ENCODE measurements at regions not wholly inside any gene's neighbourhood (a gene's known extent, or its start where the extent isn't known, plus 50 kb on each side); places are given as distances from the start of the nearest gene placed in this dataset.
"Not testable (repeated sequence)": the region's sequence is repeated elsewhere in the genome, so short reads cannot be mapped to it uniquely, and the experiment has no call there.

GRCh38 chr15:35252351-35252865, 167.3 kb upstream of the NANOGP8 start:
- H3K27ac ChIP-seq (ENCODE audit: low read length), result no peak overlapping the region
- no peaks in the 10 kb centered on the region for H3K36me3 ChIP-seq (ENCODE audit: control insufficient read depth in 2 of 2, insufficient read depth in 2 of 2, low read length in 2 of 2)
- no peak overlapping the region for H3K4me3 ChIP-seq (ENCODE audit: low read length in 2 of 2)
- H3K9me3 ChIP-seq (ENCODE audit: control insufficient read depth in 2 of 2, low read length in 2 of 2), result no peaks in the 10 kb centered on the region
- no peaks in the 10 kb centered on the region for H3K4me1 ChIP-seq (ENCODE audit: control insufficient read depth, insufficient read depth, low read length)
- H3K9ac ChIP-seq (ENCODE audit: low read length in 2 of 2), result no peak overlapping the region
- H3K27me3 ChIP-seq (ENCODE audit: control insufficient read depth in 1 of 2, insufficient read depth in 2 of 2, low read length in 2 of 2), result no peaks in the 10 kb centered on the region

GRCh38 chr15:35247150-35247549, 162.1 kb upstream of the NANOGP8 start:
- no peak overlapping the region for H3K4me3 ChIP-seq (ENCODE audit: low read length in 2 of 2)
- H3K36me3 ChIP-seq (ENCODE audit: control insufficient read depth in 2 of 2, insufficient read depth in 2 of 2, low read length in 2 of 2), result no peaks in the 10 kb centered on the region
- no peaks in the 10 kb centered on the region for H3K27me3 ChIP-seq (ENCODE audit: control insufficient read depth in 1 of 2, insufficient read depth in 2 of 2, low read length in 2 of 2)
- no peak overlapping the region for H3K9ac ChIP-seq (ENCODE audit: low read length in 2 of 2)
- H3K9me3 ChIP-seq (ENCODE audit: control insufficient read depth in 2 of 2, low read length in 2 of 2), result no peaks in the 10 kb centered on the region
- no peaks in the 10 kb centered on the region for H3K4me1 ChIP-seq (ENCODE audit: control insufficient read depth, insufficient read depth, low read length)
- no peak overlapping the region for H3K27ac ChIP-seq (ENCODE audit: low read length)

- H3K27ac ChIP-seq (ENCODE audit: low read length), result no peak overlapping the region
- no peak overlapping the region for H3K4me3 ChIP-seq (ENCODE audit: low read length in 2 of 2)
- H3K36me3 ChIP-seq (ENCODE audit: control insufficient read depth in 2 of 2, insufficient read depth in 2 of 2, low read length in 2 of 2), result no peaks in the 10 kb centered on the region
- no peak overlapping the region for H3K9ac ChIP-seq (ENCODE audit: low read length in 2 of 2)
- no peaks in the 10 kb centered on the region for H3K4me1 ChIP-seq (ENCODE audit: control insufficient read depth, insufficient read depth, low read length)
- H3K27me3 ChIP-seq (ENCODE audit: control insufficient read depth in 1 of 2, insufficient read depth in 2 of 2, low read length in 2 of 2), result no peaks in the 10 kb centered on the region
- no peaks in the 10 kb centered on the region for H3K9me3 ChIP-seq (ENCODE audit: control insufficient read depth in 2 of 2, low read length in 2 of 2)
These were observed 161.4 kb upstream of the NANOGP8 start for GRCh38 chr15:35246451-35246850.

- not testable (repeated sequence) for H3K4me1 ChIP-seq (ENCODE audit: control insufficient read depth, insufficient read depth, low read length); H3K27me3 ChIP-seq (ENCODE audit: control insufficient read depth in 1 of 2, insufficient read depth in 2 of 2, low read length in 2 of 2); H3K36me3 ChIP-seq (ENCODE audit: control insufficient read depth in 2 of 2, insufficient read depth in 2 of 2, low read length in 2 of 2); H3K9me3 ChIP-seq (ENCODE audit: control insufficient read depth in 2 of 2, low read length in 2 of 2); H3K27ac ChIP-seq (ENCODE audit: low read length); H3K4me3 ChIP-seq (ENCODE audit: low read length in 2 of 2); H3K9ac ChIP-seq (ENCODE audit: low read length in 2 of 2)
These were observed 160.6 kb upstream of the NANOGP8 start for GRCh38 chr15:35245681-35246080.

GRCh38 chr15:35244227-35244626, 159.1 kb upstream of the NANOGP8 start:
- Histone ChIP-seq H3K9ac (ENCODE audit: low read length in 2 of 2) (no peak overlapping the region), H3K9me3 (ENCODE audit: control insufficient read depth in 2 of 2, low read length in 2 of 2) (no peaks in the 10 kb centered on the region)

GRCh38 chr15:35243758-35244157, 158.7 kb upstream of the NANOGP8 start:
- no peak overlapping the region for H3K9ac ChIP-seq (ENCODE audit: low read length in 2 of 2)
- H3K4me3 ChIP-seq (ENCODE audit: low read length in 2 of 2), result no peak overlapping the region
- no peaks in the 10 kb centered on the region for H3K9me3 ChIP-seq (ENCODE audit: control insufficient read depth in 2 of 2, low read length in 2 of 2)
- no peaks in the 10 kb centered on the region for H3K27me3 ChIP-seq (ENCODE audit: control insufficient read depth in 1 of 2, insufficient read depth in 2 of 2, low read length in 2 of 2)
- no peaks in the 10 kb centered on the region for H3K4me1 ChIP-seq (ENCODE audit: control insufficient read depth, insufficient read depth, low read length)
- H3K27ac ChIP-seq (ENCODE audit: low read length), result no peak overlapping the region
- H3K36me3 ChIP-seq (ENCODE audit: control insufficient read depth in 2 of 2, insufficient read depth in 2 of 2, low read length in 2 of 2), result no peaks in the 10 kb centered on the region

More at GRCh38 chr15:35244227-35244626, 159.1 kb upstream of the NANOGP8 start:
- no peak overlapping the region for H3K27ac ChIP-seq (ENCODE audit: low read length)
- no peaks in the 10 kb centered on the region for H3K4me1 ChIP-seq (ENCODE audit: control insufficient read depth, insufficient read depth, low read length)
- no peaks in the 10 kb centered on the region for H3K36me3 ChIP-seq (ENCODE audit: control insufficient read depth in 2 of 2, insufficient read depth in 2 of 2, low read length in 2 of 2)
- H3K4me3 ChIP-seq (ENCODE audit: low read length in 2 of 2), result no peak overlapping the region
- no peaks in the 10 kb centered on the region for H3K27me3 ChIP-seq (ENCODE audit: control insufficient read depth in 1 of 2, insufficient read depth in 2 of 2, low read length in 2 of 2)

- not testable (repeated sequence) for H3K9me3 ChIP-seq (ENCODE audit: control insufficient read depth in 2 of 2, low read length in 2 of 2); H3K36me3 ChIP-seq (ENCODE audit: control insufficient read depth in 2 of 2, insufficient read depth in 2 of 2, low read length in 2 of 2); H3K4me1 ChIP-seq (ENCODE audit: control insufficient read depth, insufficient read depth, low read length)
These were observed 154.6 kb upstream of the NANOGP8 start for GRCh38 chr15:35239693-35240092.

GRCh38 chr15:35238448-35238847, 153.4 kb upstream of the NANOGP8 start:
- not testable (repeated sequence) for H3K4me3 ChIP-seq (ENCODE audit: low read length in 2 of 2); H3K9ac ChIP-seq (ENCODE audit: low read length in 2 of 2); H3K36me3 ChIP-seq (ENCODE audit: control insufficient read depth in 2 of 2, insufficient read depth in 2 of 2, low read length in 2 of 2); H3K4me1 ChIP-seq (ENCODE audit: control insufficient read depth, insufficient read depth, low read length); H3K9me3 ChIP-seq (ENCODE audit: control insufficient read depth in 2 of 2, low read length in 2 of 2); H3K27ac ChIP-seq (ENCODE audit: low read length); H3K27me3 ChIP-seq (ENCODE audit: control insufficient read depth in 1 of 2, insufficient read depth in 2 of 2, low read length in 2 of 2)

More at GRCh38 chr15:35239693-35240092, 154.6 kb upstream of the NANOGP8 start:
- H3K9ac ChIP-seq (ENCODE audit: low read length in 2 of 2); H3K27ac ChIP-seq (ENCODE audit: low read length); H3K4me3 ChIP-seq (ENCODE audit: low read length in 2 of 2); H3K27me3 ChIP-seq (ENCODE audit: control insufficient read depth in 1 of 2, insufficient read depth in 2 of 2, low read length in 2 of 2): not testable (repeated sequence)

- Histone ChIP-seq H3K9ac (ENCODE audit: low read length in 2 of 2) (no peak overlapping the region), H3K4me1 (ENCODE audit: control insufficient read depth, insufficient read depth, low read length) (no peaks in the 10 kb centered on the region), H3K27me3 (ENCODE audit: control insufficient read depth in 1 of 2, insufficient read depth in 2 of 2, low read length in 2 of 2) (no peaks in the 10 kb centered on the region), H3K27ac (ENCODE audit: low read length) (no peak overlapping the region), H3K9me3 (ENCODE audit: control insufficient read depth in 2 of 2, low read length in 2 of 2) (peaks cover 0 to 7% of the 10 kb centered on the region in 2 donors), H3K4me3 (ENCODE audit: low read length in 2 of 2) (no peak overlapping the region), H3K36me3 (ENCODE audit: control insufficient read depth in 2 of 2, insufficient read depth in 2 of 2, low read length in 2 of 2) (no peaks in the 10 kb centered on the region)
These were observed 144.0 kb upstream of the NANOGP8 start for GRCh38 chr15:35229085-35229484.

GRCh38 chr15:35218215-35218614, 133.1 kb upstream of the NANOGP8 start:
- H3K9ac ChIP-seq (ENCODE audit: low read length in 2 of 2), result no peak overlapping the region

GRCh38 chr15:35215093-35215492, 130.0 kb upstream of the NANOGP8 start:
- H3K4me1 ChIP-seq (ENCODE audit: control insufficient read depth, insufficient read depth, low read length), result no peaks in the 10 kb centered on the region
- H3K36me3 ChIP-seq (ENCODE audit: control insufficient read depth in 2 of 2, insufficient read depth in 2 of 2, low read length in 2 of 2), result no peaks in the 10 kb centered on the region
- no peak overlapping the region for H3K9ac ChIP-seq (ENCODE audit: low read length in 2 of 2)

More at GRCh38 chr15:35218215-35218614, 133.1 kb upstream of the NANOGP8 start:
- Histone ChIP-seq H3K9me3 (ENCODE audit: control insufficient read depth in 2 of 2, low read length in 2 of 2) (no peaks in the 10 kb centered on the region), H3K36me3 (ENCODE audit: control insufficient read depth in 2 of 2, insufficient read depth in 2 of 2, low read length in 2 of 2) (no peaks in the 10 kb centered on the region), H3K27me3 (ENCODE audit: control insufficient read depth in 1 of 2, insufficient read depth in 2 of 2, low read length in 2 of 2) (no peaks in the 10 kb centered on the region), H3K4me3 (ENCODE audit: low read length in 2 of 2) (no peak overlapping the region), H3K27ac (ENCODE audit: low read length) (no peak overlapping the region), H3K4me1 (ENCODE audit: control insufficient read depth, insufficient read depth, low read length) (no peaks in the 10 kb centered on the region)

More at GRCh38 chr15:35215093-35215492, 130.0 kb upstream of the NANOGP8 start:
- H3K27me3 ChIP-seq (ENCODE audit: control insufficient read depth in 1 of 2, insufficient read depth in 2 of 2, low read length in 2 of 2), result no peaks in the 10 kb centered on the region
- no peak overlapping the region for H3K4me3 ChIP-seq (ENCODE audit: low read length in 2 of 2)
- no peaks in the 10 kb centered on the region for H3K9me3 ChIP-seq (ENCODE audit: control insufficient read depth in 2 of 2, low read length in 2 of 2)
- no peak overlapping the region for H3K27ac ChIP-seq (ENCODE audit: low read length)
